ENCODE measurements at regions not wholly inside any gene's neighbourhood (a gene's known extent, or its start where the extent isn't known, plus 50 kb on each side); places are given as distances from the start of the nearest gene placed in this dataset.
A peak's percentile ranks its signal among the peaks of the same experiment; 100 is the strongest.

DNA sequence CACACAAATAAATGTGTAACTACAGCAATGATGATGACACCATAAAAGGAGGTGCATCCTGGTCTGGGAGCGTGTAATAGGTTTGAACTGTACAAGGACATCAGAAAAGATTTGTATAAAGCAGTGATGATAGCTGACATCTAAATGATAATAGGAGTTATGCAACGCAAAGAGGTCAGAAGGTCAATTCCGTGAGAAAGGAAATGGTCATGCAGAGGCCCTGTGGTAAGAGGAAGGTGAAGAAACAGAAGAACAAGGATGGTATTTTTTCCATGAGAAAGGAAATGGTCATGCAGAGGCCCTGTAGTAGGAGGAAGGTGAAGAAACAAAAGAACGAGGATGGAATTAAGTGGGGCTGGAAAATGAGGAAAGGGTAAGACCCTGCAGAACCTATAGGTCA, 106.7 kb upstream of the TMPO start:
- DNase-seq: no peak

DNA sequence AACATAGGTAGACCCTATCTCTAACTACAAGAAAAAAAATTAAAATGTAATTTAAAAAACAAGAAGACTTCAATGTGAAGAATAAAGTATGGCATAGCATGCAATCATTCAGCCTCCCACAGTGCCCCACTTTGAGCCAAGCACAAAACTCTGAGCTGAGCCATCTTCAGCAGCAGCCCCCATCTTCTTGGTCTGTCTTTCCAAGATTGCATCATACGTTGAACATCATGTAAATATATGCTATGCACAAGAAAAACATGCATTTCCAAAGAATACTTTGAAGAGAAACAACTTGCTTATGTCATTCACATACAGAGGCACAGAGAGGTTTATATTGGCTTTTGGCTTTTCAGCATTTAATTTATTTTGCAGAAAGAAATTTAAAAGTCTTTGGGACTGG, 105.8 kb upstream of the TMPO start:
- DNase-seq: no peak

DNA sequence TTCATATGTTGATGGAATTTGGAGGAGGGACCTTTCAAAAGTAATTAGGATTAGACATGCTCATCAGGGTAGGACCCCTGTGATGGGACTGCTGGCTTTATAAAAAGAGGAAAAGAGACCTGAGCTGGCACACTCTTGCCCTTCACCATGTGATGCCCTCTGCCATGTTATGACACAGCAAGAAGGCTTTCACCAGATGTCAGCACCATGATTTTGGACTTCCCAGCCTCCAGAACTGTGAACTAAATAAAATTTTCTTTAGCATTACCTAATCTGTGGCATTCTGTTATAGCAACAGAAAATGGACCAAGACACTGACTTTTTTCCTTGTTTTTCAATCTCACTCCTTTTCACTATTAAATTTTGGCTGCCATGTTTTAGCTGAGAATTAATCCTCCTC, 105.0 kb upstream of the TMPO start:
- no peak for DNase-seq

DNA sequence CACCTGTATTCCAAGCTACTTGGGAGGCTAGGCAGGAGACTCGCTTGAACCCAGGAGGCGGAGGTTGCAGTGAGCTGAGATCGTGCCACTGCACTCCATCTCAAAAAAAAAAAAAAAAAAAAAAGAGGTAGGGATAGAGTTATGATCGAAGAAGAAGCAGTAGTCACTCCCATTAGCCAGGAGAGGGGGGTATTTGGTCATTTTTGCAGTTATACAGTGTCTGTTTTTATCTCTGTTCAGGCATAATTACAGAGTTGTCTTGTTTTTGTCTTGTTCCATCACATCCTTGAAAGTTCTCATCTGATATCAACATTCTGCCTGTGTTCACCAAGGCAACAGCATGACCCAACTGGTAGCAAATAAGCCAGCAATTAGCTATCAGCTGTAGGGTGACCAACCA, 98.5 kb upstream of the TMPO start:
- no peak for DNase-seq

DNA sequence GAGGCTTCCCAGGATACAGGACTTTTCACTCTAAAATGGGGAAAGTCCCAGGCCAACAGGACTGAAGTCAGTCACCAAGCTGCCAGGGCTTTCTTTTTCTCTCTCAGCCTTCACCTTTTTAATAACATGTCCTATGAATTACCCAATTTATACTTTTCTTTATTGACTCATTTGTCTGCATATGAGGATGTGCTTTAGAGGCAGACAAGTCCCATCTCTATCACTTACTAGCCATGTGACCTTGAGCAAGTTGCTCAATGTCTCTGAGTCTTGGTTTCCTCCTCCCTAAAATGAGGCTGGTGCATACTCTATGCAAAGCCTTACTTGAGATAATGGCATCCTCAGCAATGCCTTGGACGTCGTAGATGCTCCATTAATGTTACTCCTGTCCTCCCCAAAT, 98.1 kb upstream of the TMPO start:
- DNase-seq: no peak

DNA sequence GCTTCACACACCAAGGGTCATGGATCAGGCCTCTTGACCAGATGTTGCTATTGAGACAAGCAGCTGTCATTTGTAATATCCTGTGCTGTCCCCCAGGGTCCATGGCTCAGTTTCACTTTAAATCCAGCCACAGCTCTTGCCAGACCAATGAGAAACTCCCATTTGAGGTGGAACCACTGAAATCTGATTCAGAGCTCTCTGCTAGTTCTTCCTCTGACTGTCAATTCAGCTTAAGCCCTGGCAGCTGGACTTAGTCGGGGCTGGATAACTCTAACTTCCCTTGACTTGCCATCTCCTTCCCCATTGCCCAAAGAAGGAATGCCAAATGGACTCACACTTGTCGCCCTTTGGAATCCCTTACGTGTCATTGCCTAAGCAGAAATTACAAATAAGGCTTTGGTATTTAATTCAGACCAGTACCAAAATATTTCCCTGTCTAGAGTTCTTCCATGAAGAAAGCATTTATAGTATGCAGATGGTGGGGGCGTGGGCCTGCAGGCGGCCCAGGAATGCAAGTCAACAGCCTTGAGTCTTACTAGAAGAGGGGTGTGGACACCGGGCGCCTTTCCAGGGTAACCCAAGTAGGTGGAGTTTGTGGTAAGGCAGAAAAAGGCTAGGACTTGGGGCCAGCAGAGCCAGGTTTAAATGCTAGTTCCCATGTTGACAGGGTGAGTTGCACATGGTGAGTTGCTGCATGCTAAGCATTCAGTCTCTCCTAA, 96.9 kb upstream of the TMPO start:
- DNase-seq: no peak

DNA sequence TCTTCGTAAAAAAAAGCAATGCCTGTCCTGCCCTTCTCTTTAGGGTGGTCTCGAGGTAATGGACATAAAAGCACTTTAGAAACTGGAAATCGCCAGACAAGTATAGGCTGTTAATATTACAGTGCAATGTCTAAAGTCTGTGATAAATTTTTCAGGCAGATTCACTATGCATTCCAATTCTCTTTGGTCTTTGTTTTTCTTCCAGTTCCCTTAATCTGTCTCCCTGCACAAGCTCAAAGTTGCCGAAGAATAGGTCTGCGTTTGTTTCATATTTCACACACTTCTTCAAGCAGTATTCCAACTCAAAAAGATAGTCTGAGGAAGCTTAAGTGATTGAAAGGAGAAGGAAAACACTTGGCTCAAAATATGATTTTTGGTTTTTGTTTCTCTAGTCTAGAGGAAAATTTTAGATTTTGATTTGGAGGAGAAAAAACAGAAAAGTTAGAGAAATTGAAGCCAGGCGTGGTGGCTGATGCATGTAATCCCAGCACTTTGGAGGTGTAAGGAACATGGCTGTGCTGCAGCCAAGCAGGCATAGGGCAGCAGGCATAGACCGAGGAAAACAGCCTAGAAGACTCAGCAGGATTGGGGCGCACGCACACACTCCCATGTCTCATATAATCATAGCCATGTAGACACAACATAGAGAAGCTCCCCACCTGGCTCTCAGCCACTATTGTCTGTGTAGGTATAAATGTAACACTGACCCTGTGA, 96.2 kb upstream of the TMPO start:
- no peak for DNase-seq

DNA sequence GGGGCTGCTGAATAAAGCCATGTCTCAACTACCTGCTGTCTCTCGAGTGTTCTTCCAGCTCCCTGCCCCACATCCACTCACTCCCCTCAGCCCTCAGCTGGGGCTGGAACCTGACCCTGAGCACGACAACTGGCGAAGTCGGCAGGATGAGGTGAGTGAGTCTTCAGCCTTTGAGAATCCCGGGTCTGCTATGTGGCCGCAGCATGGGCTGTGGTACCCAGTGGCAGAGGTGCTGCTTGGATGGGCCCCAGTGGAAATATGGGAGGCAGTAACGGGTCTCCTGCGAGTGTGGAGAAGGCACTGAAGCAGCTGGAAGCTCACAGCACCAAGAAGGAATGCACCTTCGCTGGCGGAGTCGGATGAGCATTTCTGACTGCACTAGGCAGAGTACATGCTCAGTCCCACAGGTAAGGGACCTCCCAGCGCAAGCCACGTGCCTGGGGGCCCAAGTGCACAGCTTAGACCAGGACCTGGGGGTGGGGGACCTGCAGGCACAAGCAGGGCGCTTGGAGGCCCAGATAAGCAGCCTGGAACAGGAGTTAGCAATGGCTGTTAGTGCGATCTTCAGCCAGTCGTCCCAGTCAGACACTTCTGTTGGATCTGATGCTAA, 95.5 kb upstream of the TMPO start:
- no peak for DNase-seq

DNA sequence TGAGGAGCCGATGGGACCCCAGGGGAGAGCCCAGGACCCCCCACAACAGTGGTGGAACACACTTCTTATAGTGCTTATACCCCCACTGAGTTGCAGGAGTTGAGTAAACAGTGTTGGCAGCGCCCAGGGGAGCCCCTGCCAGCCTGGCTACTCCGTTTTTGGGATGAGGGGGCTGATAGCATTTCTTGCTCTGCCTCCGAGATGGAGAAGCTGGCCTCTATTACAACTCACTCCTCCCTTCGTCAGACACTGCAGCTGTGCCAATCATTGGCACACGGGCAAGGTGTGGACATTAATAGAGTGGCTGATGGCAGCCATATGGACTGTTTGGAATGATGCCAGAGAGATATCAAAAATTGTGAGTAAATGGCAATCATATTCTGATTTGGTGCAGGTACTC, 94.9 kb upstream of the TMPO start:
- peak; percentile 79 for DNase-seq

DNA sequence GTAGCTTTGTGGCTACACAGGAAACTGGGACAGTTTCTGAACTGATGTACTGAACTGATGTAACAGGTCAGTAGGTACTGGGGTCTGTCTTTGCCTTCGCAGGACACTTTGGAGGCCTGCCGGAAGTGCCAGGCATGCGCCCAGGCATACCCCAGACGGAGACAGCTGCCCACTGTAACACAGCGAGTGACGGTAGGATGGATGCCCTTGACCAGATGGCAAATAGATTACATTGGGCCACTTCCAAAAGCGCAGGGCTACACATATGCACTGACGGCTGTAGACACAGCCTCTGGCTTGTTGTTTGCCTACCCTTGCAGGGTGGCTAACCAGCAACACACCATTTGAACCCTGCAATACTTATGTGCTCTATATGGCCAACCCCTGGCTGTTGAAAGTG, 94.1 kb upstream of the TMPO start:
- no peak for DNase-seq

DNA sequence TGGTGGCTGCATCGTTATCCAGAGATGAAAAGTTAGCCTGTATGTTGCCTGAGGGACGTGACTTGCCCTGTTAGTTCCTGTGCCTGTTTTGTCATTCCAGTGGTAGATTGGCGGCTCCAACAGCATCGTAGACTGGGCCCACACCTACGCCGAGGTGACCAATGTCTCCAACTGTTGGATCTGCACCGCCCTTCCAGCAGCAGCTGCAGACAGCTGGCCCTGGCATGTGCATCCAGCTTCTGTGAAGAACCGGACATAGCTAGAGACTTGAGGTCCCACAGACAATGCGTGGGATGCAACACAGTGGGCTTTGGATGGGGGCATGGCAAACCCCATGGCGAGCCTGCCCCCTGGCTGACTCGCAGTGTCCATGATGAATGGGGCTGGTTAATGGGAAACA, 93.0 kb upstream of the TMPO start:
- DNase-seq: no peak

DNA sequence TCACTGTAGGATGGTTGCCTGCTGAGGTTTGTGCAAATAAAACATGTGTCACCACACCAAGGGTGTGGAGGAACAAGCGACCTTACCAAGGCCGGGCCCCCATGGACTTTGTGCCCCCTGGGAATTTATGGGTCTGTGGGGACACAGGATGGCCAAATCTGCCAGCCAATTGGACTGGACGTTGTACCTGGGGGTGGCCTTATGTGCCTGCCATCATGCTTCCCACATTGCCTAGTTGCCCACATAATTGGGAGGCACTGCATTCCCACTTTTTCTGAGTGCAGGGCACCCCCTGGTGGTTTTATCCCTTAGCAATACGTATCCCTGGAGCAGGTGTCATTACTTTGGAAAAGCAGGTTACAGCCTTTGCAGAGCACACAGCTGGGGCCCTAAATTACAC, 92.6 kb upstream of the TMPO start:
- no peak for DNase-seq

DNA sequence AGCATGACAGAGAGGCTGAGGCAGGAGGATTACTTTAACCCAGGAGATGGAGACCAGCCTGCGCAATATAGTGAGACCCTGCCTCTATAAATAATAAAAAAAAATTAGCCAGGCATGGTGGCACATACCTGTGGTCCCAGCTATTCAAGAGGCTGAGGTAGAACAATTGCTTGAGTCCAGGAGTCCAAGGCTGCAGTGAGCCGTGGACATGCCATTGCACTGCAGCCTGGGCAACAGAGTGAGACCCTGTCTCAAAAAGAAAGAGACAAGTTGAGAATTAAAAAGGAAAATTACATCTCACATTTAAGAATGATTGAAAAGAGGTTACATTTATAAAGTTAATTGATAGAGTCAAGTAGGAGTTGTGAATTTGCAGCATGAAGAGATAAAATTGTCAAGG, 91.4 kb upstream of the TMPO start:
- DNase-seq: no peak

DNA sequence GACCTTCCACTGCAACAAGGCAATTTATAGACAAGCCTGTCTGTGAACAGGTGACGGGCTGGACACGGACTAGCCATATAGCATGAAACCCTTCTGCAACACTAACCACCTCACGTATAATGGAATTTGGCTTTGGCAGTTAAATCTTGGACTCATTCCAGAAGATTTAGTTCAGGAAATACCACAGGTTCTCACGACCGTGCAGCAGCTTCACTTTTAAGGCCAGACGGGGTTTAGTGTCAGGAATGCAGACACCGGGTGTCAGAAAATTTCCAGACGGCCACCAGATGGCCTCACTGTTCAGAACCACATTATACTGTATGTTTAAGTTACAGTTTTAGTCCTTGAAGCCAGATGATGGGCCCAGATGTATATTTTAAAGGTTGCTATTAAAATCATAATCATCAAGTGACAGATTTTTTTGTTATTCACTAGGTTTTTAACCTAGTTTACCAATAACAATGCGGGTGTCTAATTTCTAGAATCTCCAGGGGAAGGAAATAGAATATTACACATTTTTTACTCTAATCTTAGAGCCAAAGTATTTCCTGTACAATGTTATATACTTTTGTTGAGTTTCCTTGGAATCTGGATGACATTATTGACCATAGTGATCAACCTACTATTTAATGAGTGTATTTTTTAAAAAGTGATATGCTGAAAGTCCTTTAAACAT, 90.5 kb upstream of the TMPO start:
- DNase-seq: peak; percentile 33

DNA sequence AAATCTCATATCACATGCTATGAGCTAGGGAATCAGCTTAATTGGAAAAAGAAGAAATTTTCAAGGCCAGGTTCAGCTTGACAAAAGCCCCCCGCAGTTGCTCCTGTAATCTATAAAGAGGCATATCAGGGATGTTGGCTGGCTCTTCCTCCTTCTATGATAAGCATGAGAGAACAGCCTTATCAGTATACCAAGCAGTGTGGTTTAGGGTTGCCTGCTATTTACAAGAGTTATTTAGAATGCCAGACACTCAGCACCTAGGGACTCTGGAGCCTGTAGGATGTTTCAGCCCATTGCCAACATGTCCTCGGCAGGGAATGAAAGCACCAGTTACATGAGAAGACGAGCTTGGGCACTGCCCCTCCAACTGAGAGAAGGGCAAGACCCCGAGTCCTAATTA, 89.5 kb upstream of the TMPO start:
- DNase-seq: no peak

DNA sequence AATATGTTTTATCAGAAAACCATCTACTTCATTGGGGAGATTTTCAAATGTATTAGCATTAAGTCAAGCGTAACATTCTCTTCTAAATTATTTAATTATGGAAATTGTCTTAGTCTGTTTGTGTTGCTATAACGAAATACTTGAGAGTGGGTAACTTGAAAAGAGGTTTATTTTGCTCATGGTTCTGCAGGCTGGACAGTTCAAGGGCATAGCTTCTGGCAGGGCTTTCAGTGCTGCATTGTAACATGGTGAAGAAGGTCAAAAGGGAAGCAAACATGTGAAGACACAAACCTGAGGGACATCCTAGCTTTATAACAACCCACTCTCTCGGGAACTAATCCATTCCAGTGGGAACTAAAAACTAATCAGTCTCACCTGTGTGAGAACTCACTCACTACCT, 84.3 kb upstream of the TMPO start:
- DNase-seq: no peak

DNA sequence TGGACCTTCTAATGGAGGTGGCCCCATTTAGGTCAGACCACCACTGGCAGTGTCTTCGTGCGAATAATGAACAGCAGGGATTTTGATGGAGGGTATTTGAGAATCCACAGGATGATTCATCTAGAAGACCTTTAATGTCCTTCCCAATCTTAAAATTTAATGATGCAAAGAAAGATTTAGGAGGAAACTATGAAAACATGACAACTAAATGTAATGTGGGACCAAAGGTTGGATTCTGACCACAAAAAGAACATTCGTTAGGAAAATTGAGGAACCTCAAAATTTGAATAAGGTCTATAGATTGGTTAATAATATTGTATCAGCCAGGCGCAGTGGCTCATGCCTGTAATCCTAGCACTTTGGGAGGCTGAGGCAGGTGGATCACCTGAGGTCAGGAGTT, 78.2 kb upstream of the TMPO start:
- no peak for DNase-seq

DNA sequence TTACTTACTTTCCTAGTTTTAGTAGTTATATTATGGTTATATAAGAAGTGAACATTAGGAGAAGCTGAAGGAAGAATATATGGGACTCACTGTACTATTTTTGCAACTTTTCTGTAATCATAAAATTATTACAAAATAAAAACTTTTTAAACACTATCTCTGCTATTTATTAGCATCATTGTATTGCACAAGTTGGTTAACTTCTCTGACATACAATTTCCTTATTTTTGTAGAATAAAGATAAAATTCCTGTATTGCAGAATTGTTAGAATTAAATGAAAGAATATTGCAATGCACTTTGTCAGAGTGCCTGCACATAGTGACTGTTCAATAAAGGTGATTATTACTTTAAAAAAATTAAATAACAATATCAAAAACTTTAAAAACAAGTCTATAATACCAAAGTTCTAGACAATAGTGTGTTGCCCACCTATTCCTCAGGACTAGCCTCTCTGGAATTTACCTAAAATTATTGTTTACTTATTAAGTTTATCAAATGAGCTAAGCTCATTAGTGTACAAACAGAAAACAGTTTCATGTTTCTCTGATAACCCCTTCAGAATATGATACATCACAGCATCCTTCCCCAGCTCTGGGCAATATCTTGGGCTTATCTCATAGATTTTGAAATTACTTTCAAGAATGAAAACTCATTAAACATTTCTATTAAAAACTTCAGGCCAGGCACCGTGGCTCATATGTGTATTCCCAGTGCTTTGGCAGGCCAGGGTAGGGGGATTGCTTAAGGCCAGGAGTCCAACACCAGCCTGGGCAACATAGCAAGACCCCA, 77.4 kb upstream of the TMPO start:
- DNase-seq: no peak

DNA sequence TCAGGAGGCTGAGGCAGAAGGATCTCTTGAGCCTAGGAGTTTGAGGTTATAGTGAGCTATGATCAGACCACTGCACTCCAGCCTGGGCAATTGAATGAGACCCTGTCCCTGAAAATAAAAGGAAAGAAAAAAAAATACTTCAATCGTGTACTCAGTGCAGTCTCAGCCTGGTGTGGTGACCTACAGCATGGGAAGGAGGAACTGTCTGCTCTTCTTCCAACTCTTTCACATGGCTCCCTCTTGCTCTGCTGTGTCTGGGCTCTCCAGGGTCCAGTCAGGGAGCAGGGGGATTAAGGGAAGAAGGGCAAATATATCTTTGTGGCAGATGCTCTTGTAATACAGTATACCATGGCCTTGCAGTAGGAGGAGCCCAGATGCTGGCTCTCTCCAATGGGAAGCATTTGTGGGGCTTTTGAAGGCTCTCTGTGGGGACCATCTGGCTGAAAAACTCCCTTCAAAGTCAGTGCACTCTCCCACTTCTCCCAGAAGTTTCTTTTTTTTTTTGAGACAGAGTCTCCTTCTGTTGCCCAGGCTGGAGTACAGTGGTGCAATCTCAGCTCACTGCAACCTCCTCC, 76.6 kb upstream of the TMPO start:
- DNase-seq: no peak

DNA sequence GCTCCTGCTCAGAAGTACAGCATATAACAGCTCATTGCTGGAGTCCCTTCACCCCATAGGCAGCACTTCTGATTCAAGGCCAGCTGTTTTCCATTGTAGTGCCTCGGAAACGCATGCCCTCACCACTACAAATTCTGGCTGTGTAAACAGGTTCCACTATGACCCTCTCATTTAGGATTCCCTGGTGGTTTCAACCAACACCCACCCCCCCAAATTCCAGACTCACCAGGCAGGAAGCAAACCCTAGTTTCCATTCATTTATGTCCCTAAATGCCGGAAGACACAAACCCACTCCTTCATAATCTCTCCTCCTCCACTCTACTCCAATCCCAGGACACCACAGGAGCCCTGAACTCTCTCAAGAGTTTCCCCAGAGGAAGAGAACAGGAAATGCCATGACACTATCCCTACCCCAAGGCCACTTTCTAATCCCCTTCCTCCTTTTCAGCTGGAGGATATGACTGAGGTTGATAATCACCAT, 75.9 kb upstream of the TMPO start:
- DNase-seq: no peak

DNA sequence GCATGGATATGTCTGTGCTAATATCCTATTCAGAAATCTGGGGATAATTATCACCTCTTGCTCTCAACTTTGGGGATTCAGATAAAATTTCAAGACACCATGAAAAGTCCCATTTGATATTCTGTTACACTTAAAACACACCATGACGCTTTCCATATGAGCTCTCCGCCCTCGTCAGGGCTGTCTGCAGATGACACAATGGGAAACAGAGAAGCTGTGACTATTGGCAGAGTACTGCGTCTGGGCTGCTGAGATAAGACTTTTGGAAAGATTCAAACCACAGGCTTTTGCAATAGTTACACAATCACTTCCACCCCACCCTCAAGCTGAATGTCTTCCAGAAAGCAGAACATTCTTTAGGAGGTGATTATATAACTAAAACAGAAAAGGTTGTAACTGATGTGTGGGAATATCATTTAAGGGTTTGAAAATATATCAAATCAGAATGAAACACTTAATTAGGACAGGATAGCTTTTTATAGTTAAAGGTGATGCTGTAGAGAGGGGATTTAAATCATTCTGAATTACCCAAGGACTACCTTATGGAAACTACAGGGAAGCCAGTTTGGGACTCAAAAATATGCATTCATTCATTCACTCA, 75.3 kb upstream of the TMPO start:
- no peak for DNase-seq

DNA sequence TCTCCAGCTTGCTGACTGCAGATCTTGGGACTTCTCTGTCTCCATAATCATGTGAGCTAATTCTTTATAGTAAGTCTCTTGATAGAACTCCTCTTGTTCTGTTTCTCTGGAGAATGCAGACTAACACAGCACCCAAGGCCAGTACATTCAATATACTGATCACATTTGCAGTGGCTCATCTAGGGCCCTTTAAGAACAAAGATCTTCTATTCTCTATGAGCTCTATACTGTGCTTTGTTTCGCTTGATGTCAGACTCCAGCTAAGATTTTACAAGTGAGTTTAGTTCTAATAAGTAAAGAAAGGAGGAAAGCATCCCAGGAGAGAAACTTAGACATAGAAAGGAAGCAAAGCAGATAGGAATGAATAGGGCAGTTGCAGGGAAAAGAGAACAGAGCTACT, 69.3 kb upstream of the TMPO start:
- no peak for DNase-seq

Data from NCI-H1105 (cell line).